Endothelial cell of umbilical vein (primary cell): ENCODE measurements at regions not wholly inside any gene's neighbourhood (a gene's known extent, or its start where the extent isn't known, plus 50 kb on each side); places are given as distances from the start of the nearest gene placed in this dataset.

Source experiments
- EZH2 ChIP-seq: IDR thresholded peaks from 2 replicates; pipeline ENCODE4 v1.6.1; 2012; ENCODE audit warnings: borderline replicate concordance, low read depth, mild to moderate bottlenecking, moderate library complexity, low read length, inconsistent platforms; ENCODE audit not compliant: severe bottlenecking
- FOS ChIP-seq: IDR thresholded peaks from 2 replicates; pipeline ENCODE4 v1.6.1; 2011; ENCODE audit warnings: mild to moderate bottlenecking, low read length, moderate library complexity, borderline replicate concordance; ENCODE audit not compliant: insufficient read depth
- GATA2 ChIP-seq: IDR thresholded peaks from 2 replicates; pipeline ENCODE4 v1.7.0; 2011; ENCODE audit warnings: low read depth, mild to moderate bottlenecking, moderate library complexity, mixed read lengths, low read length; ENCODE audit not compliant: insufficient read length, insufficient read depth
- JUN ChIP-seq: IDR thresholded peaks from 2 replicates; pipeline ENCODE4 v1.6.1; 2011; ENCODE audit warnings: borderline replicate concordance, low read depth; ENCODE audit not compliant: insufficient read length, insufficient read depth
- MAX ChIP-seq: IDR thresholded peaks from 2 replicates; pipeline ENCODE4 v1.6.1; 2011; ENCODE audit not compliant: insufficient read depth, insufficient read length
- POLR2A ChIP-seq: IDR thresholded peaks from 2 replicates; pipeline ENCODE4 v1.6.1; 2012; ENCODE audit warnings: low read depth, mild to moderate bottlenecking, control low read depth, low read length
- POLR2AphosphoS5 ChIP-seq: IDR thresholded peaks from 2 replicates; pipeline ENCODE4 v1.6.1; 2012; ENCODE audit warnings: low read depth, mild to moderate bottlenecking, control low read depth, low read length, moderate library complexity; ENCODE audit not compliant: insufficient read depth
- TF ChIP-seq, protein P1 (sequence below), 2 donors: IDR thresholded peaks; 1 replicate in 1 of 2; 2 replicates in 1 of 2; pipeline ENCODE4 v1.5.1; 2011; ENCODE audit warnings: low read length in 2 of 2, mild to moderate bottlenecking in 2 of 2, moderate library complexity in 2 of 2, control low read depth in 1 of 2, inconsistent platforms in 1 of 2, low read depth in 1 of 2; ENCODE audit not compliant: insufficient read depth in 1 of 2; ENCODE audit errors: extremely low read depth in 1 of 2

DNA sequence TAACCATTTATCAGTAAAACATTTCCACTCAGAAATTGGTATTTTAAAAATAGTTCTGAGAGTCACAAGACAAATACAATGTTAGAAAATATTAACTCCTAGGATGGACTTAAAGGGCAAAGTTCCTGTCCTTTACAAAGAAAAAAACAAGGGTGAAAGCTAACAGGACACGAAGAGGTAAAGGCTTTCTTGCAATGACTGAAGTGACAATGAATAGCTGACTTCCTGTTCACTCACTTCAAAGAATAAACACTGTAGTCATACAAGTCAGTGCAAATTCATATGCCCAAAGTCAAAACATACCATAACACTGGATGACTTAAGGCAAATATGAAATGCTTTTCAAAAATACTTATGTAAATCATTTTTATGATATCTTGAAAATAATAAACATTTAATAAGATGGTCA lies 1389.8 kb upstream of the ALCAM start:
- TF ChIP-seq, protein P1, sequence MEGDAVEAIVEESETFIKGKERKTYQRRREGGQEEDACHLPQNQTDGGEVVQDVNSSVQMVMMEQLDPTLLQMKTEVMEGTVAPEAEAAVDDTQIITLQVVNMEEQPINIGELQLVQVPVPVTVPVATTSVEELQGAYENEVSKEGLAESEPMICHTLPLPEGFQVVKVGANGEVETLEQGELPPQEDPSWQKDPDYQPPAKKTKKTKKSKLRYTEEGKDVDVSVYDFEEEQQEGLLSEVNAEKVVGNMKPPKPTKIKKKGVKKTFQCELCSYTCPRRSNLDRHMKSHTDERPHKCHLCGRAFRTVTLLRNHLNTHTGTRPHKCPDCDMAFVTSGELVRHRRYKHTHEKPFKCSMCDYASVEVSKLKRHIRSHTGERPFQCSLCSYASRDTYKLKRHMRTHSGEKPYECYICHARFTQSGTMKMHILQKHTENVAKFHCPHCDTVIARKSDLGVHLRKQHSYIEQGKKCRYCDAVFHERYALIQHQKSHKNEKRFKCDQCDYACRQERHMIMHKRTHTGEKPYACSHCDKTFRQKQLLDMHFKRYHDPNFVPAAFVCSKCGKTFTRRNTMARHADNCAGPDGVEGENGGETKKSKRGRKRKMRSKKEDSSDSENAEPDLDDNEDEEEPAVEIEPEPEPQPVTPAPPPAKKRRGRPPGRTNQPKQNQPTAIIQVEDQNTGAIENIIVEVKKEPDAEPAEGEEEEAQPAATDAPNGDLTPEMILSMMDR (IDR thresholded peaks at IDR 0.05; ENCODE audit: extremely low read depth in 1 of 2, insufficient read depth in 1 of 2, low read depth in 1 of 2, low read length in 2 of 2): no peak
- TF ChIP-seq POLR2AphosphoS5: no peak
- no peak for TF ChIP-seq EZH2
- TF ChIP-seq MAX: no peak
- no peak for TF ChIP-seq FOS
- no peak for TF ChIP-seq POLR2A
- no peak for TF ChIP-seq GATA2
- no peak for TF ChIP-seq JUN
